Endothelial cell of umbilical vein (primary cell): ENCODE measurements at regions not wholly inside any gene's neighbourhood (a gene's known extent, or its start where the extent isn't known, plus 50 kb on each side); places are given as distances from the start of the nearest gene placed in this dataset.

Experiments
- BruUV-seq: library from RNA; stranded (reverse); fragments of 400-500 nt; replicated peaks from 2 replicates; lab custom pipeline; 2021; lab: Mats Ljungman, UMichigan
- CTCF ChIA-PET: fragments of 300-600, 350-600 bp; sonication (Branson Sonifier 250); formaldehyde crosslinking; loops from one replicate; lab custom pipeline; 2021; ENCODE audit warnings: antibody characterized with exemption, inconsistent platforms; lab: Charles Lee
- POLR2A ChIA-PET: fragments of 300-600, 350-600 bp; sonication (Branson Sonifier 250); formaldehyde crosslinking; loops from one replicate; lab custom pipeline; 2021; ENCODE audit warnings: antibody characterized with exemption, inconsistent platforms; lab: Charles Lee
- DNase-seq: peaks from one replicate; pipeline ENCODE4 v3.0.0-alpha.2; 2011; ENCODE audit warnings: low read depth, low spot score
- FAIRE-seq: peaks from 2 replicates; lab custom pipeline; 2011; peaks lifted over from hg19 to GRCh38; lab: Jason Lieb, UNC
- H2AFZ ChIP-seq: 2 replicates; pipeline ENCODE4 v1.6.0; 2012; ENCODE audit warnings: low read depth, low read length, control low read depth, inconsistent platforms
- H3K27ac ChIP-seq: 2 replicates; pipeline ENCODE4 v1.5.1; 2011; ENCODE audit warnings: low read depth, mild to moderate bottlenecking, control low read depth, low read length, moderate library complexity; ENCODE audit not compliant: insufficient read depth
- H3K27me3 ChIP-seq, 2 experiments: 2 replicates each; pipeline versions ENCODE4 v1.6.0 to v1.6.1; 2011; ENCODE audit warnings: low read length in 2 of 2, mixed read lengths in 1 of 2; ENCODE audit not compliant: control insufficient read depth in 2 of 2, insufficient read depth in 2 of 2
- H3K36me3 ChIP-seq, 2 experiments: 2 replicates in 1 of 2; 3 replicates in 1 of 2; pipeline ENCODE4 v1.5.1; 2011; ENCODE audit warnings: low read length in 2 of 2, mild to moderate bottlenecking in 1 of 2, moderate library complexity in 1 of 2; ENCODE audit not compliant: control insufficient read depth in 2 of 2, insufficient read depth in 2 of 2; ENCODE audit errors: extremely low read depth in 1 of 2
- H3K4me1 ChIP-seq: 3 replicates; pipeline ENCODE4 v1.5.1; 2011; ENCODE audit warnings: mild to moderate bottlenecking, low read length; ENCODE audit not compliant: control insufficient read depth, insufficient read depth; ENCODE audit errors: extremely low read depth
- H3K4me2 ChIP-seq: 2 replicates; pipeline ENCODE4 v1.6.1; 2011; ENCODE audit warnings: low read length, control low read depth, mixed read lengths; ENCODE audit not compliant: insufficient read depth
- H3K4me3 ChIP-seq, 3 experiments: fragments of 200-600 bp in 1 of 3; sonication (generic), shearing (Covaris generic) in 1 of 3; replicated peaks in 1 of 3; 2 replicates each; pipeline ENCODE4 v1.5.1; 2011 to 2016; ENCODE audit warnings: control low read depth in 3 of 3, low read length in 3 of 3, mild to moderate bottlenecking in 2 of 3, inconsistent platforms in 1 of 3, low read depth in 1 of 3, moderate library complexity in 1 of 3; ENCODE audit not compliant: insufficient read depth in 1 of 3
- H3K79me2 ChIP-seq: 2 replicates; pipeline ENCODE4 v1.6.0; 2012; ENCODE audit warnings: low read length, inconsistent platforms; ENCODE audit not compliant: control insufficient read depth, insufficient read depth
- H3K9ac ChIP-seq: replicated peaks from 2 replicates; pipeline ENCODE3; 2011; ENCODE audit warnings: low read length, control low read depth; ENCODE audit not compliant: insufficient read depth; ENCODE audit errors: extremely low read depth
- H3K9me1 ChIP-seq: replicated peaks from 3 replicates; pipeline ENCODE4 v1.6.0; 2011; ENCODE audit warnings: mild to moderate bottlenecking, low read length; ENCODE audit not compliant: control insufficient read depth, insufficient read depth; ENCODE audit errors: extremely low read depth
- H3K9me3 ChIP-seq: replicated peaks from 2 replicates; pipeline ENCODE4 v1.5.1; 2012; ENCODE audit warnings: low read length, inconsistent platforms; ENCODE audit not compliant: control insufficient read depth, insufficient read depth
- H4K20me1 ChIP-seq: replicated peaks from 2 replicates; pipeline ENCODE3; 2011; ENCODE audit warnings: mild to moderate bottlenecking, low read length; ENCODE audit not compliant: control insufficient read depth, insufficient read depth; ENCODE audit errors: extremely low read depth
- CTCF ChIP-seq, 2 donors: IDR thresholded peaks; 1 replicate in 1 of 2; 2 replicates in 1 of 2; pipeline ENCODE4 v1.5.1; 2011; ENCODE audit warnings: low read length in 2 of 2, mild to moderate bottlenecking in 2 of 2, moderate library complexity in 2 of 2, control low read depth in 1 of 2, inconsistent platforms in 1 of 2, low read depth in 1 of 2; ENCODE audit not compliant: insufficient read depth in 1 of 2; ENCODE audit errors: extremely low read depth in 1 of 2
- EZH2 ChIP-seq: IDR thresholded peaks from 2 replicates; pipeline ENCODE4 v1.6.1; 2012; ENCODE audit warnings: borderline replicate concordance, low read depth, mild to moderate bottlenecking, moderate library complexity, low read length, inconsistent platforms; ENCODE audit not compliant: severe bottlenecking
- FOS ChIP-seq: IDR thresholded peaks from 2 replicates; pipeline ENCODE4 v1.6.1; 2011; ENCODE audit warnings: mild to moderate bottlenecking, low read length, moderate library complexity, borderline replicate concordance; ENCODE audit not compliant: insufficient read depth
- GATA2 ChIP-seq: IDR thresholded peaks from 2 replicates; pipeline ENCODE4 v1.7.0; 2011; ENCODE audit warnings: low read depth, mild to moderate bottlenecking, moderate library complexity, mixed read lengths, low read length; ENCODE audit not compliant: insufficient read length, insufficient read depth
- JUN ChIP-seq: IDR thresholded peaks from 2 replicates; pipeline ENCODE4 v1.6.1; 2011; ENCODE audit warnings: borderline replicate concordance, low read depth; ENCODE audit not compliant: insufficient read length, insufficient read depth
- MAX ChIP-seq: IDR thresholded peaks from 2 replicates; pipeline ENCODE4 v1.6.1; 2011; ENCODE audit not compliant: insufficient read depth, insufficient read length
- MYC ChIP-seq: IDR thresholded peaks from one replicate; pipeline ENCODE4 v1.6.1; 2011; ENCODE audit warnings: mild to moderate bottlenecking, low read depth, low read length
- POLR2A ChIP-seq: IDR thresholded peaks from 2 replicates; pipeline ENCODE4 v1.6.1; 2012; ENCODE audit warnings: low read depth, mild to moderate bottlenecking, control low read depth, low read length
- POLR2AphosphoS5 ChIP-seq: IDR thresholded peaks from 2 replicates; pipeline ENCODE4 v1.6.1; 2012; ENCODE audit warnings: low read depth, mild to moderate bottlenecking, control low read depth, low read length, moderate library complexity; ENCODE audit not compliant: insufficient read depth
- dilution Hi-C: fragments of 300-500 bp; cut with MboI; formaldehyde crosslinking; loops from one replicate; pipeline ENCODE4 v1.15.0; 2019; ENCODE audit warnings: low sequenced_read_pairs; ENCODE audit not compliant: extremely low pct_ligation_motif_present
- intact Hi-C: fragments of 100-400 bp; cut with micrococcal nuclease; formaldehyde crosslinking; loops from one replicate; pipeline ENCODE4 v1.10.0; 2022

GRCh38 chr1:209434631-209435217 lies 148.8 kb upstream of the CAMK1G start:
- CTCF ChIA-PET = no interaction called here
- H3K27ac ChIP-seq = no peak overlapping the region
- dilution Hi-C loops (no loop called here), intact Hi-C loops (no loop called here)
- no peak overlapping the region for H3K9ac ChIP-seq
- no peak overlapping the region for H2AFZ ChIP-seq
- FAIRE-seq (no peak), DNase-seq (no peak)
- no TSS peak for BruUV-seq
- H3K4me1 ChIP-seq = no peaks in the 10 kb centered on the region
- no peaks in the 10 kb centered on the region for H3K27me3 ChIP-seq
- no peaks in the 10 kb centered on the region for H4K20me1 ChIP-seq
- H3K4me3 ChIP-seq = no peak overlapping the region
- no peaks in the 10 kb centered on the region for H3K9me3 ChIP-seq
- POLR2A ChIA-PET = no interaction called here
- H3K9me1 ChIP-seq = no peaks in the 10 kb centered on the region
- no peaks in the 10 kb centered on the region for H3K36me3 ChIP-seq
- H3K4me2 ChIP-seq = no peak overlapping the region
- H3K79me2 ChIP-seq = no peaks in the 10 kb centered on the region
- TF ChIP-seq GATA2 (no peak), MAX (no peak), EZH2 (no peak), MYC (no peak), POLR2A (no peak), POLR2AphosphoS5 (no peak), FOS (no peak), JUN (no peak), CTCF (IDR thresholded peaks at IDR 0.05; ENCODE audit: extremely low read depth in 1 of 2, insufficient read depth in 1 of 2, low read depth in 1 of 2, low read length in 2 of 2) (no peak)
